ENCODE measurements at regions not wholly inside any gene's neighbourhood (a gene's known extent, or its start where the extent isn't known, plus 50 kb on each side); places are given as distances from the start of the nearest gene placed in this dataset.

GRCh38 chr10:2137549-2138174, 400.3 kb upstream of the ADARB2 start:
- H3K79me1 ChIP-seq (ENCODE audit: insufficient read depth, low read depth, low read length, poor library complexity, severe bottlenecking): no peaks in the 10 kb centered on the region
- no peak overlapping the region for H3K18ac ChIP-seq (ENCODE audit: insufficient read length, low read depth, low read length)
- H3K27ac Mint-ChIP-seq: no peak overlapping the region; a peak in 1 of 7 replicates
- no peaks in the 10 kb centered on the region for H3K27me3 Mint-ChIP-seq (ENCODE audit: low read depth)
- H3K4me1 Mint-ChIP-seq: peaks cover 9 to 16% of the 10 kb centered on the region in 2 experiments
- peak; percentile 80 for TF ChIP-seq CTCF (conservative IDR thresholded peaks at IDR 0.05)
- peaks cover 8% of the 10 kb centered on the region for H3K9me3 ChIP-seq (ENCODE audit: control insufficient read depth, low read depth, low read length)
- H3K4me2 ChIP-seq (ENCODE audit: insufficient read depth, insufficient read length, low read length): no peak overlapping the region
- H4K8ac ChIP-seq (replicated peaks; ENCODE audit: insufficient read length, low read depth, low read length): no peak overlapping the region
- no peak overlapping the region for H2BK120ac ChIP-seq (ENCODE audit: low read depth, low read length, poor library complexity, severe bottlenecking)
- no peak overlapping the region for H2BK12ac ChIP-seq (ENCODE audit: insufficient read length, low read depth, low read length)
- DNase-seq: peak; percentile 64
- no peaks in the 10 kb centered on the region for H3K23me2 ChIP-seq (ENCODE audit: insufficient read length, low read depth, low read length, poor library complexity, severe bottlenecking)
- no peaks in the 10 kb centered on the region for H4K20me1 ChIP-seq (ENCODE audit: control insufficient read depth, insufficient read depth, insufficient read length)
- no peaks in the 10 kb centered on the region for H3K79me2 ChIP-seq (ENCODE audit: insufficient read depth, low read length)
- H3K9me3 Mint-ChIP-seq: peaks cover 2 to 11% of the 10 kb centered on the region in 2 experiments; a peak in 3 of 5 replicates
- no peak overlapping the region for H2BK20ac ChIP-seq (ENCODE audit: low read depth, low read length, poor library complexity, severe bottlenecking)
- no peak overlapping the region for H2BK15ac ChIP-seq (ENCODE audit: low read depth, low read length)
- no peak overlapping the region for H2AFZ ChIP-seq (ENCODE audit: low read length)
- no peak overlapping the region for H3T11ph ChIP-seq (ENCODE audit: low read length)
- no peak overlapping the region for H3K27ac ChIP-seq (ENCODE audit: insufficient read length, low read depth, low read length)
- H3K14ac ChIP-seq (ENCODE audit: insufficient read depth, low read length): no peak overlapping the region
- no CpG with 5 or more reads among the region's 4 CpGs for WGBS (ENCODE audit: extremely low coverage, insufficient read length, low lambda C conversion rate)
- peaks cover 2 to 3% (median 2%) of the 10 kb centered on the region in 3 experiments; a peak in 6 of 7 replicates for H3K36me3 Mint-ChIP-seq (ENCODE audit: insufficient read depth in 1 of 3, low read depth in 3 of 3)
- no peak overlapping the region for H3K4ac ChIP-seq (ENCODE audit: low read depth, low read length)
- H2BK5ac ChIP-seq (ENCODE audit: insufficient read length, low read length): no peak overlapping the region
- no peak overlapping the region for H3K9ac ChIP-seq (ENCODE audit: extremely low read depth, insufficient read length, low read length)
- no peak overlapping the region for H2AK5ac ChIP-seq (ENCODE audit: insufficient read length, low read length)
- H3K27me3 ChIP-seq (ENCODE audit: insufficient read depth, low read length): no peaks in the 10 kb centered on the region
- no peak overlapping the region for H3K56ac ChIP-seq (ENCODE audit: insufficient read length, low read depth, low read length)
- no peaks in the 10 kb centered on the region for H3K4me1 ChIP-seq (ENCODE audit: insufficient read depth, low read length)
- no peak overlapping the region for H3K23ac ChIP-seq (ENCODE audit: insufficient read length, low read depth, low read length)
- H3K4me3 Mint-ChIP-seq: no peak overlapping the region
- H4K91ac ChIP-seq (ENCODE audit: insufficient read length, low read depth, low read length): no peak overlapping the region
- no peak overlapping the region for H4K5ac ChIP-seq (ENCODE audit: insufficient read length, low read depth, low read length)
